Astrocyte (in vitro differentiated cells and primary cell): ENCODE measurements at regions not wholly inside any gene's neighbourhood (a gene's known extent, or its start where the extent isn't known, plus 50 kb on each side); places are given as distances from the start of the nearest gene placed in this dataset.

ENCODE experiments used
- CTCF ChIP-seq: IDR thresholded peaks from 2 replicates; pipeline ENCODE4 v1.5.1; 2011; ENCODE audit warnings: low read depth, mild to moderate bottlenecking, inconsistent platforms, low read length, moderate library complexity; ENCODE audit not compliant: insufficient read depth
- EZH2 ChIP-seq: IDR thresholded peaks from 2 replicates; pipeline ENCODE4 v1.6.1; 2012; ENCODE audit warnings: mild to moderate bottlenecking, low read length, inconsistent platforms; ENCODE audit not compliant: insufficient read depth

- no peak for TF ChIP-seq CTCF
- no peak for TF ChIP-seq EZH2
Measured at GRCh38 chr17:77455111-77455890, 314.5 kb downstream of the SEC14L1 start.
